ENCODE measurements at regions not wholly inside any gene's neighbourhood (a gene's known extent, or its start where the extent isn't known, plus 50 kb on each side); places are given as distances from the start of the nearest gene placed in this dataset.

DNA sequence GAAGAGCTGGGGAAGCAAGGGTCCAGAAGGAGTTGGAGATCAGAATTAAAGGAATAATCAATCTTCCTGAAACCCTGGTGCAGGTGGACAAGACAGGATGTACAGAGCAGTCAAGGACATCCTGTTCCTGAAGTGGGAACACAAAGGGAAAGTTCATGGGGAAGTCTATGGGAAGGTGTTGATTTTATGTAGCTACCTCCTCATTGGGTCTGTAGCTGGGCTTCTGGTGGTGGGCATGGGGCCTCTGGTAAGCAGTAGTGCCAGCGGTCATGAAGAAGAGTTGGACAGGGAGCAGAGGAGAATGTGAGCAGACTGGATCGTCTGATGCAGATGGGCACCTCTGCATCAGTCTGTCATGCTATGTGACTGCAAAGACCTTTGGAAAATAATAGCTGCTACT lies 75.7 kb upstream of the PPM1H start:
- TF ChIP-seq, protein P1, sequence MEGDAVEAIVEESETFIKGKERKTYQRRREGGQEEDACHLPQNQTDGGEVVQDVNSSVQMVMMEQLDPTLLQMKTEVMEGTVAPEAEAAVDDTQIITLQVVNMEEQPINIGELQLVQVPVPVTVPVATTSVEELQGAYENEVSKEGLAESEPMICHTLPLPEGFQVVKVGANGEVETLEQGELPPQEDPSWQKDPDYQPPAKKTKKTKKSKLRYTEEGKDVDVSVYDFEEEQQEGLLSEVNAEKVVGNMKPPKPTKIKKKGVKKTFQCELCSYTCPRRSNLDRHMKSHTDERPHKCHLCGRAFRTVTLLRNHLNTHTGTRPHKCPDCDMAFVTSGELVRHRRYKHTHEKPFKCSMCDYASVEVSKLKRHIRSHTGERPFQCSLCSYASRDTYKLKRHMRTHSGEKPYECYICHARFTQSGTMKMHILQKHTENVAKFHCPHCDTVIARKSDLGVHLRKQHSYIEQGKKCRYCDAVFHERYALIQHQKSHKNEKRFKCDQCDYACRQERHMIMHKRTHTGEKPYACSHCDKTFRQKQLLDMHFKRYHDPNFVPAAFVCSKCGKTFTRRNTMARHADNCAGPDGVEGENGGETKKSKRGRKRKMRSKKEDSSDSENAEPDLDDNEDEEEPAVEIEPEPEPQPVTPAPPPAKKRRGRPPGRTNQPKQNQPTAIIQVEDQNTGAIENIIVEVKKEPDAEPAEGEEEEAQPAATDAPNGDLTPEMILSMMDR (IDR thresholded peaks at IDR 0.05; ENCODE audit: low read depth, low read length, poor library complexity, severe bottlenecking): no peak
- TF ChIP-seq EZH2phosphoT487 (IDR thresholded peaks at IDR 0.05; ENCODE audit: borderline replicate concordance, low read length): no peak

Measured in DOHH2 (cell line).